ENCODE measurements at regions not wholly inside any gene's neighbourhood (a gene's known extent, or its start where the extent isn't known, plus 50 kb on each side); places are given as distances from the start of the nearest gene placed in this dataset.

DNA sequence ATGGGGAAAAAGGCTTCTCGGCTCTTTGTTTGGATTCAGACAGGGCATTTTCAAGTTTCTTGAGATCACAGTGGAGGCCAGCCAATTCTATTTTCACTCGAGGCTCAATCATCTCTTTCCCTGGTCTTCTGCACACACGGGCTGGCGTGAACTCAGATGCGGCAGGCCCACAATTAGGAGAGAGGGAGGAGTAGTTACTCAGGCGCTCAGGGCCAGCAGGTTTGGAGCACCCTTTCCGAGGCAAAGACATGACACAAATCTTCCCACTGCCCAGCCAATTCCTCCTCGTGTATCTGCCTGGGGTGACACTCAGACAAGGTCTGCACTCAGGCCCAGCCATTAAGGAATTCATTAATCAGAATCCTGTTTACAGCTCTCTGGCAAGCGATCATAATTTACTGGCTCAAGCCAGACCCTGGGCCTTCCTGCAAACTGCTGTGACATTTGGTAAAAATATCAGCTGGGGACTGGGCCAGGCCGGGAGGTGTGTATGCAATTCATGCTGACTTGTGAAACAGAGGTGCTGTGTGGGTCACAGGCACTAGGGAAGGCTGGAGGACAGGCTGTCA, 68.1 kb upstream of the TLE3 start:
- H4K20me1 ChIP-seq (replicated peaks in 1 of 2; ENCODE audit: control insufficient read depth in 1 of 2, insufficient read depth in 2 of 2, low read length in 2 of 2) = no peaks in the 10 kb centered on the region
- H3K23me2 ChIP-seq (ENCODE audit: low read depth, low read length) = no peaks in the 10 kb centered on the region; the same call in 1 of the 2 replicates
- H3K4me1 ChIP-seq (replicated peaks in 1 of 4; ENCODE audit: control insufficient read depth in 3 of 4, insufficient read depth in 4 of 4, low read length in 3 of 4) = peaks cover 3 to 6% (median 4%) of the 10 kb centered on the region in 4 experiments
- H3K27me3 ChIP-seq (replicated peaks in 1 of 4; ENCODE audit: control insufficient read depth in 3 of 4, extremely low read depth in 1 of 4, insufficient read depth in 3 of 4, low read length in 3 of 4) = no peaks in the 10 kb centered on the region
- H3K4me2 ChIP-seq (ENCODE audit: insufficient read depth in 1 of 2, low read depth in 2 of 2, low read length in 2 of 2) = 0 out of 4 replicates have a peak overlapping the region, but pooled peaks of 1 of the 2 experiments have one; percentile 11
- H3K23ac ChIP-seq (ENCODE audit: insufficient read length) = no peak overlapping the region
- H3K9ac ChIP-seq (replicated peaks in 1 of 4; ENCODE audit: extremely low read depth in 1 of 4, low read depth in 3 of 4, low read length in 3 of 4) = no peak overlapping the region
- H2BK120ac ChIP-seq (replicated peaks; ENCODE audit: low read depth, low read length) = no peak overlapping the region
- no peak for TF ChIP-seq HDAC2 (IDR thresholded peaks at IDR 0.05; ENCODE audit: borderline replicate concordance in 1 of 2, low read depth in 2 of 2, low read length in 2 of 2)
- no peak overlapping the region for H3K56ac ChIP-seq (replicated peaks; ENCODE audit: insufficient read length, low read depth, low read length)
- H3K27ac ChIP-seq (ENCODE audit: low read depth, low read length) = no peak overlapping the region
- ChIA-PET CTCF (ENCODE audit: partially characterized antibody) (interaction anchor here (1.1 to 1.3 kb wide), 2 partner anchors 16 to 17 kb away, joined by 4 to 5 read pairs; no protein-coding TSS in a partner anchor), POLR2A (ENCODE audit: partially characterized antibody) (interaction anchor here (0.7 to 0.8 kb wide), 2 partner anchors 24 to 71 kb away, joined by 3 read pairs; no protein-coding TSS in a partner anchor)
- no peak overlapping the region for H3K14ac ChIP-seq (ENCODE audit: insufficient read length)
- H4K91ac ChIP-seq (replicated peaks; ENCODE audit: insufficient read length, low read length) = no peak overlapping the region
- H2BK15ac ChIP-seq (ENCODE audit: low read length) = no peak overlapping the region
- H3K4me3 ChIP-seq (ENCODE audit: extremely low read depth in 1 of 4, insufficient read depth in 2 of 4, low read depth in 3 of 4, low read length in 4 of 4) = no peak overlapping the region
- H3K18ac ChIP-seq (ENCODE audit: extremely low read depth, low read length) = peak overlapping the region; percentile 80
- H4K8ac ChIP-seq (ENCODE audit: extremely low read depth, insufficient read depth, low read length) = no peak overlapping the region
- WGBS, 2 experiments (ENCODE audit: extremely low coverage in 1 of 2, insufficient coverage in 1 of 2, insufficient read length in 1 of 2, insufficient replicate concordance in 2 of 2, low coverage in 1 of 2, low lambda C conversion rate in 2 of 2, missing lambda C conversion rate in 1 of 2) = 72% methylated on average over 9 of the region's 10 CpGs; no CpG with 5 or more reads in 1 of the 2 experiments
- no peaks in the 10 kb centered on the region for H3K36me3 ChIP-seq (ENCODE audit: control insufficient read depth in 2 of 4, insufficient read depth in 4 of 4, low read length in 3 of 4)
- FAIRE-seq = no peak
- no peaks in the 10 kb centered on the region for H3K79me2 ChIP-seq (ENCODE audit: control insufficient read depth in 1 of 2, insufficient read depth in 2 of 2, low read length in 2 of 2)
- H3K9me3 ChIP-seq (ENCODE audit: insufficient read depth in 2 of 2, low read depth in 1 of 2, low read length in 1 of 2) = no peaks in the 10 kb centered on the region
- H2AFZ ChIP-seq (ENCODE audit: low read length) = peak overlapping the region; percentile 36; the same call in 1 of the 2 replicates
- no peak overlapping the region for H2BK12ac ChIP-seq (ENCODE audit: low read depth, low read length)
- no peaks in the 10 kb centered on the region for H3K79me1 ChIP-seq (ENCODE audit: low read depth, low read length)
- no peak overlapping the region for H3K4ac ChIP-seq (replicated peaks; ENCODE audit: insufficient read length, low read depth, low read length)
- H2BK5ac ChIP-seq (ENCODE audit: low read depth, low read length) = no peak overlapping the region
- no peak for DNase-seq (ENCODE audit: low read depth in 1 of 2, low spot score in 2 of 2)
- no peak overlapping the region for H2BK20ac ChIP-seq (ENCODE audit: low read length)
- no peak overlapping the region for H4K5ac ChIP-seq (ENCODE audit: insufficient read length, low read depth, low read length)
- no peak overlapping the region for H2AK5ac ChIP-seq (ENCODE audit: low read depth, low read length)

All from H1 (cell line).